Pons (tissue), 1 donor: ENCODE measurements at regions not wholly inside any gene's neighbourhood (a gene's known extent, or its start where the extent isn't known, plus 50 kb on each side); places are given as distances from the start of the nearest gene placed in this dataset.
"Not testable (repeated sequence)": the region's sequence is repeated elsewhere in the genome, so short reads cannot be mapped to it uniquely, and the experiment has no call there.

Experiments used
- DNase-seq: peaks from one replicate; pipeline ENCODE4 v3.0.0-alpha.2; 2016; ENCODE audit warnings: low spot score

DNA sequence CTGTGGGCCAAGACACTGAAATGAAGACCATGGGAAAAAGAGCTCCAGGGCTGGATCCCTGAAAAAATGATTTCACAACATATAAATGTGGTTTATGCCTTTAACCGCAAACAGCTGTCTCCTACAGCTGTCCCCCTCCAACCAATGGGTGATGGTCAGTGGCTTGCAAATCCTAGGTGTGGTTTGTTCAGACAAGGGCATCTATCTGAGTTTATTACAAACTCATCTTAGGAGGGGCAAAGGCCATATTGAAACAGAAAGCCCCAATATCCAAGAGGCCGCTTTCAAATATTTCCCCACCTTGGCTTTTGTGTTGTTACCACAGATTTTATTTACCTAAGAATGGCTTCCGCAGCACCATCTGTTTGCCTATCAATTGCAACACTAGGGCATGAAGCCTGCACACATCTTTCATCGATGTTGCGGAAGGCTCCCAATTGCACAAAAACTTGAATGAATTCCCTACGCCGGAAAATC is 503.6 kb upstream of the AMELY start:
- DNase-seq: no peak

DNA sequence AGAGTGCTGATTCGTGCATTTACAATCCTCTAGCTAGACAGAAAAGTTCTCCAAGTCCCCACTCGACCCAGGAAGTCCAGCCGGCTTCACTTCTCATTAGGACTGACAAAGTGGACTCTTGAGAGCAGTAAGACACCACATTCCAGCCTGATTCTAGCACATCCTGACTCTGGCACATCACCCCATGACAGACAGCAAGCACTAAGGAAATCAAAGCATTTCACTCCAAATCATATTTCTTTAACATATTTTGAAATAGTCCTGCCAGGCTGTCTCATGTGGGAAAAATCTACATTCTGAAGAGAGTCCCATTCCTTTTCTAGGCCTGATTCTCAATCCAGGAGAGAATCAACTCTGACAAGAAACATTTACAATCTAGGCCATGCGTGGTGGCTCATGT is 478.5 kb upstream of the AMELY start:
- no peak for DNase-seq

DNA sequence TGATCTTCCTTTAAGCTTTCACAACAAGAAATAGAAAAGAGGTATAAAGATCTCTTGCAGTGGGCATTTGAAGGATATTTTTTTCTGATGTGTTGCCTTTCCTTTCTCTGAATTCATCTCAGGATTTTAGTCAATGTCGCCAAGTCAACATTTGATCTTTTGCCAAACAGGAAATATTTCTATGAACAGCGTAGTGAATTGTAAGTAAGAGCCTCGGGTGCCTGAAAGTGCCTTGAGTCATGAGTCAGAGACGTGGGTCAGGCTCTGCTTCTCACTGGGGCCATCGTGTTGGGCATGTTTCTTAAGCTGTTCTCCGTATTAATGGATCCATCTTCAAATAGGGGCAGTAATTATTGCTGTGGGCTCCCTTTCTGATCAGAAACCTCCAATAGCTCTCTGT is 471.4 kb upstream of the AMELY start:
- no peak for DNase-seq

DNA sequence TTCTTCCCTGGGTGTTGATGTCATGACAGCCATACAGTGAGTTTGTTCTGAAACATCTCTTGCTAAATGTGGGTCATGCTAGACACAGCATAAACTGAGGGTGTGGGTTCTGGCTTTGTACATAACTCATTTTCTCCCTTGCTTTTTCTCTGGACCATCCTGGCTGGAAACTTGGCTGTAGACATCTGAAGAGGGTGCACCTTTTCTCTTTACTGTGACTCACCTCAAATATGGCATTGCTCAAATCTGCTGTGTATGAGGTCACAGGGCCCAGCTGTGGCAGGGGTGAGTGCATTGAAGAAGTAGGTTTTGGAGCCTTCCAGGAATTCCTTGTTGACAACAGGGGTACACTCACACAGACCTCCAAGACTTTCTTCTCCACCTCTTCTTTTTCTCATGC is 465.5 kb upstream of the AMELY start:
- no peak for DNase-seq

DNA sequence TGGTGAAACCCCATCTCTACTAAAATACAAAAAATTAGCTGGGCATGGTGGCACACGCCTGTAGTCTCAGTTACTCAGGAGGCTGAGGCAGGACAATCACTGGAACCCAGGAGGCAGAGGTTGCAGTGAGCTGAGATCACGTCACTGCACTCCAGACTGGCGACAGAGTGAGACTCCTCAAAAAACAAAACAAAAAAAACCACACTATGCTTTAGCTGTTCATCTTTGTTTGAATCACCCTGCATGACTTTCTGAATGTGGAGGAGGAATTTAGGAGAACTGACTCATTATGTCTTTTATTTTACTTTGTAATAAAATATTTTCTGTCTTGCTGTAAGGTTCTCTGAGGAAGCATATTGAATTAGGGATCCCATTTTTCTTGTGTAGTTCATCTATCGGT is 462.9 kb upstream of the AMELY start:
- DNase-seq: not testable (repeated sequence)

DNA sequence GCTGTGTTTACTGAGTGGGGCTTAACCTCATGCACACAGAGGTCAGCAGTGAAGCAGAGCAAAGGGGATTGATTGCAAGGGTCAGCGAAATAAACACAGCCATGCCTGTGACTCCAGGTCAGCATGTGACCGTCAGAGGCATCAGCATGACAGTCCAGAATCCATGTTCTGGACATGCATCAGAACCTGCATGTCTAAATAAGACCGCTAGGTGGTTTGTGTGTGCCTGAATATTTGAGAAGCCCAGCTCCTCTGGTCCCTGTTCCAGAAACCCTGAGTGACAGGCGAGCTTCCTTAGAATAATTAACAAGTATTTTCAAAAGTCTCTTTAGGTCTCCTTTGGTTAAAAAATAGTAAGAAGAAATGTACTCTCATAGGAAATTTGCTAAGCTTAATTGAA is 460.4 kb upstream of the AMELY start:
- DNase-seq: not testable (repeated sequence)

DNA sequence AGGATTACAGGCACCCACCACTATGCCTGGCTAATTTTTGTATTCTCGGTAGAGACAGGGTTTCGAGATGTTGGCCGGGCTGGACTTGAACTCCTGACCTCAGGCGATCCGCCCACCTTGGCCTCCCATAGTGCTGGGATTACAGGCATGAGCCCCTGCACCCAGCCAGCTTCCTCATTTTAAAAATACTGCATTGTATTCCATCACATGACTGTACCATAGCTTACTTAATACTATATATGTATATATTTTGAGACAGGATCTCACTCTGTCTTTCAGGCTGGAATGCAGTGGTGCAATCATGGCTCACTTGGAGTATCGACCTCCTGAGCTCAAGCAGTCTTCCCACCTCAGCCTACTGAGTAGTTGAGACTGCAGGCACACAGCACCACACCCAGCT is 459.5 kb upstream of the AMELY start:
- not testable (repeated sequence) for DNase-seq

DNA sequence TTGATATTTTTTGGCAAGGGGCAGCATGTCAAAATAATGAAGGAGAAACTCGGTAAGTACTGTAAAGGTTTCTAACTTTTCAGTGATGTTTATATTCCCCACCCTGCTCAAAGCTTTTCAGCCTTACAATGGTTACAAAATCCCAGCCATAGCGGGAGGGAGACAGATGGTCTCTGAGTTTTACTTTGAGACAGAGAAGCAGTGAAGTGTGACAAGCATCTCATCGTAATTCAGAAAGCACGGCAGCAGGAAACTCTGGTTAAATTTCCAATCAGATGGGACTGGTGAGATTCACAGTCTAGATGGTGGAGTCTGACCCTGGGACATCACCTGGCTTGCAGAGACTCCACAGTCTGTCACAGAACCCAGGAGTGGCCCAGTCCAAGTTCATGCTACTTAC is 448.0 kb upstream of the AMELY start:
- no peak for DNase-seq

DNA sequence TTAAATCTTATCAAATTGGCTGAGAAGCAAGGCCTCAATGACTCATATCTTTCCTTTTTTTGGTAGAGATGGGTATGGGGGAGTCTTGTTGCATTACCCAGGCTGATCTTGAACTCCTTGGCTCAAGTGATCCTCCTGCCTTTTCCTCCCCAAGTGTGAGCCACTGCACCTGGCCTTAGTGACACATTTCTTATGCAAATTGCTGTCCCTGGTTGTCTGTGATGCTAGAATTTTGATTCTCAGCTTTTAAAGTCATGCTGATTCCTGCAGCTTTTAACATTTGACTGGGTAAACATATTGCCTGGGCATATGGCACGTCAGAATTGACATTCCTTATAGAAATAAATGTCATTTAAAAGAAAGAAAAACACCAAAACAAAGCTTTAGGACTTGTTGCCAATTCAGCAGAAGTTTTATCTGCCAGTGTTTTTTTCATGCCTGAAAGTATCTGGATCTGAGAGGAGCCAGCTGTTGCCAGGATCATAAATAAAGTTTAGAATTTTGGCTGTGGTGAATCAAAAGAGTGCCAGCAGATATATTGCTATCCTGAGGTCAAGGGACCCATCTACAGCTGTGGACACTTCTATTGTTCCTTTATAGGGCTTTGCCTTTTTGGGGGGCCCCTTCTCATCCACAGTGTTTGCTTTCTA is 446.7 kb upstream of the AMELY start:
- no peak for DNase-seq

DNA sequence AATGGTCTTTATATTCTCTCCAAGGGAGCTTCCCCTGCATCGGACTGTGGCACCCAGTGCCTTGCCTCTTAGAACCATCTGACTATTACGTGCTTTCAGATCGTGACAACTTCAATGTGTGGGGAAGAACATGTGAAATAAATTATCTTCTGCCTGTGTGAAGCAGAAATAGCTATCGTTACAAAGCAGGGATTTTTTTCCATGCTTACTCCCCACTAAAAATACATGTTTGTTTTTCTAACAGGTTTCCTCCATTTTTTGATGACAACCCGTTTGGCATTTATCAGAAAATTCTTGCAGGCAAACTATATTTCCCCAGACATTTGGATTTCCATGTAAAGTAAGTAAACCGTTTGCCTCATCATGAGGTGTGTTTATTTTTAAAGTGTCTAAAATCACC is 444.3 kb upstream of the AMELY start:
- DNase-seq: not testable (repeated sequence)

DNA sequence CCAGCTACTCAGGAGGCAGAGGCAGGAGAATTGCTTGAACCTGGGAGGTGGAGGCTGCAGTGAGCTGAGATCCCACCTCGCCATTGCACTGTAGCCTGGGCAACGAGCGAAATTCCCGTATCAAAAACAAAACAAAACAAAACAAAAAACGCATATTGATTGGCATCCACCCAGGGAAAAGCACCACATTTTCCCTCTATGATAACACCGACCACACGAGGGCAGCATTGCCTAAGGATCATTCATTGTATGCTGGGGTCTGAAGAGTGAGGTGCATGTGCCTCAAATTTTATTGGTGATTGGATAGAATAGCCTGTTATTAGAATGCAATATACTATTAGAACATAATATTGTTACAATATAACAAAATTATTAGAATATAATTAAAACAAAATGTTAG is 433.1 kb upstream of the AMELY start:
- DNase-seq: peak; percentile 42

DNA sequence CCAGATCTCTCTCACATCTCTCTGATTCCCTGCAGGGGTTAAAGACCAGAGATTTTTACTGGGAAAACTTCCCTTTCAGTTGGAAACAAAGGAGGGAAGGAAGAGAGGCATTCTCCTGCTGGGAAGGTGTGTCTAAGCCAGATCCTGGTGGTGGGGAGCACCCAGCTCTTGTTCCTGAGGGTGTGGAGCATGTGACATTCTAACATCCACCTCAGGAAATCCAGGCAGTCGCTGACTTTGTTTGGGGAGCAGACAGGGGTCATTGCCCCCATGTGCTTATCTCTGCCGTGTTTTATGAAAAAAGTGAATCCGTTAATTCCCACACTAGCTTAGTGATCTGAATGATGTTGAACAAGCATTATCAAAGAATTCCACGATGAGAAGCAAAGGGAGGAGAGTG is 431.7 kb upstream of the AMELY start:
- DNase-seq: no peak

DNA sequence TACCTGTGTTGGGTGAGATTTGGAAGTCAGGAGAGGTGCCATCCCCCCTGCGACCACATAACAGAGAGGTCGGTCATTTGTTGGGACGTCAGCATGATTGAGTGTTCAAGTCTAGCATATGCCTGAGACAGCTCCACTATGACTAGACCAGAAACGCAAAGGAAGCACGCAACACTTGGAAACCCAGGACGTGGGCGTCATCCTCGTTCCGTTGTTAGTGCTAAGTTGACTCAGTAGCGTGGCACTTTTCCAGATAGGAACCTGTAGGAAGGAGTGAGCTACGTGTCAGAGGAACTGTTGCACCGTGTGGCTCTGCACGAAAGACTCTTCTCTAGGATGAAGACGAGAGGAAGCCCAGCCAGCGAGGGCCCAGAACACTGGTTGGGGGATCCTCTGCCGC is 431.2 kb upstream of the AMELY start:
- DNase-seq: not testable (repeated sequence)

DNA sequence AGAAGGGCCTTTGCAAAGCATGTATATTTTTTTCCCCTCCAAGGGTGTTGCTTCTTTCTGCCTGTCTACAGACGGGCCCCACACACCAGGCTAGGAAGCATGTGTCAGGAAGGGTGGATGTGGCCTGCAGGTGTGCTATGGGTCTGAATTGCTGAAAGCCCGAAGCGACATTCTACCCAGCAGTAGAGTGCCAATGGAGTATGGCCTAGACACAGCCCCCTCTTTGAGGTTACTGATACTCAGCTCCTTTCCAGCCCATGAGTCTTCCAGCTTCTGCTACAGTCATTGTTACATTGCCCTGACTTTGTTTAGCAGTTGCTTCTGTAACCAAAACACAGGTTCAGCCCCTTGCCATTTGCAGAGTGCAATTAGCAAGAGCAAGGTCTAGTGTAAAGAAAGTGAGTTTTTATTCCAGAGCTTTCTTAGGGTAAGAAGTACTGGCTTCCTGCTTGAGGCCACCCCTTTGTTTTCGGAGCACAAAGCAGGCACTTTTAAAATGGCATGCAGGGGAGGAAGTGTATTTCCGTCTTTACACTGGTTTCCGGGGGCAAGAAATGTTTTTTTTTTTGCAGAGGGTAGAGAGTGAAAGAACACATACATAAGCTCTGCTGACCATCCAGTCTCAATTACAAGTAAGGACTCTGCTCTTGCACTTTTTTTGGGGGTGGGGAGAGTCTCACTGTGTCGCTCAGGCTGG is 428.0 kb upstream of the AMELY start:
- peak; percentile 2 for DNase-seq

DNA sequence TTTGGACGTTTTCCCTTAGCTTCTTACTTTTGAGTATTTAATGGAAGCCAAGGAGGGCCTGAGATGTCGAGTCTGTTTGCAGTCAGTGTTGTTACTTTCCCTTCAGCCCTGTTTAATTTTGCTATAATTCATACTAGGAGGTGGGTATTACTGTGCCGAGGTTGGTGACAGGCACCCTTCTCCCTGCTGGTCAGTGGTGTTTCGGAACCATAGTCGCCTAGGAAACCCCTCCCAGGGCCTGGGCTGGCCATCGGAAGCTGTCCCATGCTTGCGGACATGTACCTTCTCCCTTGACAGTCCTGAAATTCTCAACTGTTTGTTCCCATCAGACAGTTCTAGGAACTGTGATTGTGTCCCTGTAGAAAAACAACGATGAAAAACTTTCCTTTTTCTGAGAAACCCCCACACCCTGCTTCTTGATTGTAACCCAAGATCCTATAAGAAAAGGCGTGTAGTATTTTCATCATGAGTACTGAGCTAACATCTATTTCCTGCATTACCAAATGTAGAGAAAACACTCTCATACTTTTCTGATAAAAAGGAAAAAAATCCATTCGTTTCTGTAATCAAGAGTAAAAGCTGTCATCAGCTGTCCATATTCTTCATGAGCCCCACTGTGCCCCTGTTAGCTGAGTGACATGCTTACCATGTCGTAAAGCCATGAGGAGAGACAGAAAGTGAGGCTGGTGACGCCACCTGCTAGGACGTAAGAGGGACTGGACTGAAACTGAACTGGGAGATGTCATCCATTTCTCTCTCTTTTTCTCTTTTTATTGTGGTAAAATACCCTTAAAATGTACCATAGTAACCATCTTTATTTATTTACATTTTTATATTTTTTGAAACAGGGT is 424.7 kb upstream of the AMELY start:
- DNase-seq: no peak

DNA sequence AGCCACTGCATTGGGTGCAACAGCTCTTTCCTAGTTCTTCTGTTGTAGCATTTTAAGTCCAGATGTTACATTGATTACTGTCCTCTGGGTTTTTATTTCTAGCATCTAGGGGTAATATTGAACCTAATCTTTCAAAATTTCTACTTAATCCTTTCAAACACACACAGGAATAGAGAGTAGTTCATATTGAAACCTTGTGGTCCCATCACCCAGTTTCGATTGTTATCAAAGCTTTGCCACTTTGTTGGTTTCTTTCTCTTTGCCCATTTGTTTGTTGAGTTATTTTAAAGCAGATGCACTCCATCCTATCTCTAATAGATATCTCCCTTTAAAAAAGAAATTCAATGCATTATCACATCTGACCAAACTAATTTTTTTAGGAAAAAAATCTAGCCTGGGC is 422.9 kb upstream of the AMELY start:
- DNase-seq: no peak

DNA sequence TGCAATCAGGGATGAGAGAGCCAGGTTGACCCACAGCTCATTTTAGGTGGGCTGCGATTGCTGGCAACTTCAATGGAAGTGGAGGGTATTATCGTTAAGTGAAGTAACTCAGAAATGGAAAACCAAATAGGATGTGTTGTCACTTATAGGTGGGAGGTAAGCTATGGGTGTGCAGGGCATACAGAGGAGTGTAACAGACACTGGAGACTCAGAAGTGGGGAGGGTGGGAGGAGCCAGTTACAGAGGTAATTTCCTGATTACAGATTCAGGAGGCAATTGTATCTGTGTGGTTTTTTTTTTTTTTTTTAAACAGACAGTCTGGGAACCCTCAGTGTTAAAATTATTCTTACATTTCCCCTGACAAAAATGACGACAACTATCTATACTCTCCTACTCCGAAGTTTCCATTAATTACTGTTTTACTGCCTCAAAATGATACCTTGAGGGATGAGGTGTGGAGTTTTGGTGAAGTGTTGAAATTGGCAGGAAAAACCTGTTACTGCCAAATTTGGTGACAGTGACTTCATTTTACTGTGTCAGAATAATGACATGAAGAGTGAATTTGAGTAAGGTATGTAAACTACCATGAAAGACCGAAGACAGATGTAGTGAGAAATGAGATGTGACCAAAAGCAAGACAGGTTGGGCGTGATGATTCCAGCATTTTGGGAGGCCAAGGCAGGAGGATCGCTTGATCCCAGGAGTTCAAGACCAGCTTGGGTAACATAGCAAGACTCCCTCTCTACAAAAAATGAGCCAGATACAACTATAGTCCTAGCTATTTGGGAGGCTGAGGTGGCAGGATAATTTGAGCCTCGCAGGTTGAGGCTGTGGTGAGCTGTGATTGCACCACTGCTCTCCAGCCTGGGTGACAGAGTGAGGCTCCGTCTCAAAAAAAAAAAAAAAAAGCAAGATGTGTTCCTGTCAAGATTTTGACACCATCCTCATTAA is 415.0 kb upstream of the AMELY start:
- DNase-seq: no peak

DNA sequence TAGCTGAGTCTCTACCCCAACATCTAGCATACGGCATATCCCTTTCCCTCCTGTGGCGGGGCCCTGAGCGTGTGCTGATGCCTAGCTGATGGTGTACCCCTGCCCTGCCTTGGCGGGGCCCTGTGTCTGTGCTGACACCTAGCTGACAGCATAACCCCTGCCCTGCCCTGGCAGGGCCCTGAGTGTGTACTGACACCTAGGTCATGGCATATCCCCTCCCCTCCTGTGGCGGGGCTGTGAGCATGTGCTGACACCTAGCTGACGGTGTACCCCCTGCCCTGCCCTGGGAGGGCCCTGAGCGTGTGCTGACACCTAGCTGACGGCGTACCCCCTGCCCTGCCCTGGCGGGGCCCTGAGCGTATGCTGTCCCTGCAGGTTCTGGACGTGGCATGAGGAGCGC is 414.0 kb upstream of the AMELY start:
- no peak for DNase-seq

DNA sequence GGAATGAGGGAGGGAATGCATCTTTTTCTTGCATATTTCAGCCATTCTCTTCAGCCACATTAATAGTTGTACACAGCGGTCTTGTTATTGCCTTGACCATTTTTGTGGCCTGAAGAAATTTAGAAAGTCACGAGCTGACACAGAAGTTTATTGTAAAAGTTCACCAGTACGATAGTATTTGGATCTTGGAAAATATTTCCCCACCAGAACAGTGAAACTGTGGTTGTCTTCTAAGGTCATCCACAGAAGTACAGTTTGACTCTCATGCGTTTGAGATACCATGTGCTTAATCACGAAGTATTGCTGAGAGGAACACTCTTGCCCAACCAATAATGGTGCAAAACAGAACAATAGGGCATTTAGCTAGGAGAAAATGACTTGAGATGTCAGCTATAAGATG is 409.2 kb upstream of the AMELY start:
- DNase-seq: no peak

DNA sequence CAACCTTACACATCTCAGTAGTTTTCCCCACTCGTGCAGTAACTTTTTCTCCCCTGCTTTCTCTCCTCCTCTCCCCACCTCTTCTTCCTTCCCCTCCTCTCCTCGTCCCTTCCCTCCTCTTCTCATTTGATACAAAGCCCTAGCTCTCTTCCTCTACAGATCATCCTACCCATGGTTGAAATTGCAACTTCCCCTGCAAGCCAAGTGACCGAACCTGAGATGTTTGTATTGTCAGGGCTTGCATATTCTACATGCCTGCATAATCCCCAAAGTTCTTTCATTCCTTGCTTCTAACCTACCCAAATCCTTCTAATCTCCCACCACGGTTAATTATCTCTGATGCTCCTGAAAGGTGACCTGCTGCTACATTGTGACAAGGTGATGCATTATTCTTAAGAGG is 408.6 kb upstream of the AMELY start:
- DNase-seq: not testable (repeated sequence)

DNA sequence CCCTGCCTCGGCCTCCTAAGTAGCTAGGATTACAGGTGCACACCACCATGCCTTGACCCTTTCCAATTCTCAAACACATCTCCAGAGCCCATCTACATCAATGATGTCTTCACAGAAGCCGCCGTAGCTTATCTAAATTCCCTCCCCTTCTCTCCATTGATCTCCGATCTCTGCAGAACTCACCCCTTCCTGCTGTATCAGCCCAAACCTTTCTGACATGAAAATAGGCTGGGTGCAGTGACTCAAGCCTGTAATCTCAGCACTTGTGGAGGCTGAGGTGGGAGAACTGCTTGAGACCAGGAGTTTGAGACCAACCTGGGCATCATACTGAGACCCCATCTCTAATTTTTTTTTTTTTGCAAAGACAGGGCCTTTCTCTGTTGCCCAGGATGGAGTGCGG is 406.6 kb upstream of the AMELY start:
- DNase-seq: no peak

DNA sequence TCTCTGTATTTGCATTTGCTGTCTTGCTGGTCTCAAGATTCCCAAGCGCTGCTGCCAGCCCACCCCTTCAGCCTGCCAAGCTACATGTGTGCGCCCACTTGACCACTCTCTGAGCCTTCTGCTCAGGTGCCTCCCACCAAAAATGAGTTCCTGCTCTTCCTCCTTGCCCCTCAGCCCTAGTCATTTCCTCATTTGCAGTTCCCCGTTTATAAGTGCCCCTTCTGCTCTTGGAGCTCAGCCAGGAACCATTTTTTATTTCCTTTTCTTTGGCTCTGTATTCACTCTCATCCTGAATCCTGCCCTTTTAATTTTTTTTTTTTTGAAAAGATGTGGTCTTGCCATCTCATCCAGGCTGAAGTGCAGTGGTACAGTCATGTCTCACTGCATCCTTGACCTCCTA is 406.0 kb upstream of the AMELY start:
- no peak for DNase-seq
